Mucosa of stomach (tissue), 1 donor: ENCODE measurements at regions not wholly inside any gene's neighbourhood (a gene's known extent, or its start where the extent isn't known, plus 50 kb on each side); places are given as distances from the start of the nearest gene placed in this dataset.

Experiments
- H3K27me3 ChIP-seq: one replicate; pipeline ENCODE4 v1.7.0; 2013; ENCODE audit warnings: mild to moderate bottlenecking, low read length; ENCODE audit not compliant: control insufficient read depth, insufficient read depth
- H3K36me3 ChIP-seq: one replicate; pipeline ENCODE4 v1.7.0; 2013; ENCODE audit warnings: low read length; ENCODE audit not compliant: control insufficient read depth, insufficient read depth
- H3K4me1 ChIP-seq: one replicate; pipeline ENCODE4 v1.7.0; 2013; ENCODE audit warnings: mild to moderate bottlenecking, low read length; ENCODE audit not compliant: control insufficient read depth, insufficient read depth
- H3K4me3 ChIP-seq: one replicate; pipeline ENCODE4 v1.7.0; 2013; ENCODE audit warnings: low read length
- H3K9ac ChIP-seq: one replicate; pipeline ENCODE4 v1.7.0; 2013; ENCODE audit warnings: mild to moderate bottlenecking, low read length, moderate library complexity
- H3K9me3 ChIP-seq: one replicate; pipeline ENCODE4 v1.7.0; 2013; ENCODE audit warnings: mild to moderate bottlenecking, low read length, moderate library complexity; ENCODE audit not compliant: control insufficient read depth
- donor health status: Pancreatic carcinoma.

DNA sequence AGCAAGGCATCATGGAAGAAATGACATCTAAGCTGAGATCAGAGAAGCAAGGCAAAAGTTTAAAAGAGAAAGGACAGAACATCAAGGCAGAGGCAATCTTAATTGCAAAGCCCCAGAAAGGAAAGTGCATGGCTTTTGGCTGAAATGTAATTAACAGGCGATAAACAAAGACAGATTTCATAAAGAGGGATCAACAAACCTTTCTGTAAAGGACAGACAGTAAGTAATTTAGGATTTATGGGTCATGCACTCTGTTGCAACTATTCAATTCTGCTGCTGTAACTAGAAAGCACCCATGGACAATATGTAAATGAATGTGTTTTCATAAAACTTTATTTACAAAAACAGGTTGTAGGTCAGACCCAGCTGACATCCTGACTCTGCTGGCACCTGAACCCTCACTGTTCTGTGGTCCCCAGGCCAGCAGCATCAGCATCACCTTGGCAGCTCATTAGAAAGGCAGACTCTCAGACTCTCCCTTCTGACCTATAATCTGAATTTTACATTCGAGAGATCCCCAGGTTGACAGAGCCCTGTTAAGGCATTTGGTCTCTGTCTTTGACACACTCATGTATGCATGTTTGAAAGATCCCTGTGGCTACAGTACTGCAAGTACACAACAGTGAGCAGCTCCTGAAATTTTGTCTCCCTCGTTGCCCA, 362.9 kb upstream of the NFE2L3 start:
- Histone ChIP-seq H3K27me3 (no peaks in the 10 kb centered on the region), H3K36me3 (no peaks in the 10 kb centered on the region), H3K9ac (no peak overlapping the region), H3K4me1 (peaks cover 8% of the 10 kb centered on the region), H3K4me3 (no peak overlapping the region), H3K9me3 (no peaks in the 10 kb centered on the region)

DNA sequence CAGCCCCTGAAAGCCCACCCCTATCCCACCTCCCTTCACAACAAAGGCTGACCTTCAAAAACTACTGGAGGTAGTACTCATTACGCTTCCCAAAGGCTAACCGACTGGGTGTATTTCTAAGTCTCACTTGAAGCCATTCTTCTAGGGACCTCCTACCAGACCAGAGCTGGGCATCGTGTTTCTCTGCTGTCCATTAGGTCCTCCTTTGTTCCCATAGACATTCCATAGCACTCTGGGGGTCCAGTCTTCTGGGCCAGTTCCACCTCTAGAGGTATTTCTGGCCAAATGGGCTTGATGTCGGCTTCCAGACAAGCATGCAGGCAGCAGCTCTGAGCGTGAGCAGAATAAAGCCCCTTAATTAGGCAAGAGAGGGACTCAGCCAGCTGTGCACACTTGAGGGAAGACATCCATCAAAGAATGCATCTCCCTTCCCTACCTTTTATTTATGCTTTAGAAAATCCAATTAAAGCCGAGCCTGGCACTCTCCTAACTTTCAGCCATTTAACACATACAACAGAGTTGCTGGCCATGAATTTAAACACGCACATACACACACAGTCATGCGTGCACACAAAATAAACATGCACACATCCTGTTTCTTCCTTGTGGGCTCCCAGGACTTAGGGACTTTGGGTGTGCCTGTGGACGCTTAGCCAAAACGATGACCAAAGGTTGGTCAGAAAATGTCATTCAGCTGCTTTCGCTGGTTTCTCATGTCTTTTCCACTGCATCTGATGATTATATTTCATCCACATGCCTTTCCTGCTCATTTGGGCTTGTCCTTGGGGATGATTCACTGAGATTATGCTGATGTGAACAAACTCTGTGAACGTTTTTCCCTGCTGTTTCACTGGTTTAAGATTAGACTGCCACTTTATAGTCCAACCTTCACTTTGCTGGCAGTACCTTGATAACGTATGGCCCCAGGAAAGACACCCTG, 362.0 kb upstream of the NFE2L3 start:
- H3K27me3 ChIP-seq = no peaks in the 10 kb centered on the region
- H3K4me1 ChIP-seq = peaks cover 8% of the 10 kb centered on the region
- no peak overlapping the region for H3K9ac ChIP-seq
- H3K4me3 ChIP-seq = no peak overlapping the region
- H3K36me3 ChIP-seq = no peaks in the 10 kb centered on the region
- no peaks in the 10 kb centered on the region for H3K9me3 ChIP-seq

DNA sequence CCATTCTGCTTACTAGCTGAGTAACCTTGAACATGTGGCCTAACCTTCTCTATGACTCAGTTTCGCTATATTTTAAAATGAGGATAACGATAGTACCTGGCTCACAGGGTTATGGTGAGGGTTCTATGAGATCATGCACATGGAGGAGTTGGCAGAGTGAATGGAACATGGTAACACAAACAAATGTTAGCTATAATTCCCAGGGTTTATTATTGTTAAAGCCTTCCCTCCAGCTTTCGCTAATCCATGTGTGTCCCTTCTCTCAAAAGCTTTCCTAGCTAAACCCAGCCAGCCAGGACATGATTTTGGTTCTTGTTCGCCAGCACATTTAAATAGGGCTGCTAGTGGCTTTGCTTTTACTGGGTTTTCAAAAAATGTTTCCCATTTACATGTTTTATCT, 361.0 kb upstream of the NFE2L3 start:
- Histone ChIP-seq H3K4me3 (no peak overlapping the region), H3K9me3 (no peaks in the 10 kb centered on the region), H3K4me1 (peaks cover 8% of the 10 kb centered on the region), H3K9ac (no peak overlapping the region), H3K27me3 (no peaks in the 10 kb centered on the region), H3K36me3 (no peaks in the 10 kb centered on the region)

DNA sequence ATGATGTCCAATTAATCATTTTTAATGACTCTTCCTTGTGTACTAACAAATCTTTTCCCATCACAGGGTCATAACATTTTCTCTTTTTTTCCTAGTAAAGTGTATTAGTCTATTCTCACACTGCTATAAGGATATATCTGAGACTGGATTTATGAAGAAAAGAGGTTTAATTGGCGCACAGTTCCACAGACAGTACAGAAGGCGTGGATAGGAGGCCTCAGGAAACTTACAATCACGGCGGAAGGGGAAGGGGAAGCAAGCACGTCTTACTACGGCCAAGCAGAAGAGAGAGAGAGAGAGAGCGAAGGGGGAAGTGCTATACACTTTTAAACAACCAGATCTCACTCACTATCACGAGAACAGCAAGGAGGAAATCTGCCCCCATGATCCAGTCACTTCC, 359.4 kb upstream of the NFE2L3 start:
- Histone ChIP-seq H3K9ac (no peak overlapping the region), H3K27me3 (no peaks in the 10 kb centered on the region), H3K4me3 (no peak overlapping the region), H3K4me1 (peaks cover 8% of the 10 kb centered on the region), H3K9me3 (no peaks in the 10 kb centered on the region), H3K36me3 (no peaks in the 10 kb centered on the region)

DNA sequence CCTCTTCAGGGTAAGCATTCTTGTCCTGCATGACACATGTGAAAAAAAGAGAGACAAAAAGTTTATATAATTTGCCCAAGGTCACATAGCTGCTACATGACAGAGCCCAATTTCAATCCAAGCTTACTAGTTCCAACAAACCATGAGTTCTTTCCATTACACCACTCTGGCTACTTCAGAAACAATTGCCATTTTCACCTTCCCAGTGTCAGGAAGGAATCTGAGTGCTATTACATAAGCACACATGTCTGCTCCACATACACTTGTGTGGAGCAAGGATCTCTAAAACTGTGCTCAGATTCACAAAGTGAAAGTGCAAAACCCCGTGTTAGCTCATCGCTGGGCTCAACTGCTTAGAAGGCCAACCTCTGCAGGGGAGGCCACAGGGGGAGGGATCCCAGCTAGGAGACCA, 356.2 kb upstream of the NFE2L3 start:
- no peaks in the 10 kb centered on the region for H3K27me3 ChIP-seq
- H3K9ac ChIP-seq = no peak overlapping the region
- no peaks in the 10 kb centered on the region for H3K4me1 ChIP-seq
- no peaks in the 10 kb centered on the region for H3K36me3 ChIP-seq
- H3K4me3 ChIP-seq = no peak overlapping the region
- H3K9me3 ChIP-seq = no peaks in the 10 kb centered on the region

DNA sequence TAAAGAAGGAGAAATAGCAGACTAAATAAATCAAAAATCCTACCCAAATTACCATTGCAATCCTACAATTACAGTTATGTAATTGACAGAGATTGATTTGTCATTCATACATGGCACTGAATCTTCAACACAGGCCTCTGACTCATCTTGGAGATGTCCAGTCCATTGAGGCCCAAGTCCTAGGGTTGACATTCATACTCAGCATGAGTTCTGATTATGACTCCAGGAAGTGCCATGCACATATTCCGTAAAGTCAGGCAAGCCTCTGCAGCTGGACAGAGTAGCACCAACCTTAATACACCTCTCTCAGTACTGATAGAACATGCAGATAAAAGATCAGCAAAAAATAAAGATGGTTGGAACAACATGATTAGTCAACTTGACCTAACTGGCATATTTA, 353.7 kb upstream of the NFE2L3 start:
- Histone ChIP-seq H3K4me3 (no peak overlapping the region), H3K4me1 (no peaks in the 10 kb centered on the region), H3K9ac (no peak overlapping the region), H3K9me3 (no peaks in the 10 kb centered on the region), H3K27me3 (no peaks in the 10 kb centered on the region), H3K36me3 (no peaks in the 10 kb centered on the region)

DNA sequence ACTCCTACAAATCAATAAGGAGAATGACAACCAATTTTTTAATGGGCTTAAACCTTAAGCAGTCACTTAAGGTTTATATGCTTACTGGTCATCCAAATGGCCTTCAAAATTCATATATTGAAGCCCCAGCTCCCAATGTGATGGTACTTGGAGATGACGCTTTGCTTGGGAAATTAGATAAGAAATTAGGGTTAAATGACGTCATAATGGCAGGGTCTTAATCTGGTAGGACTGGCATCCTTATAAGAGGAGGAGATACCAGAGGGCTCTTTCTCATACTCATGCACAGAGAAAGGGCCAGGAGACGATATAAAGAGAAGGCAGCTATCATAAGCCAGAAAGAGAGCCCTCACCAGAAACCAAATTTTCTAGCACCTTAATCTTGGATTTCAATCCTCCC, 350.8 kb upstream of the NFE2L3 start:
- Histone ChIP-seq H3K9me3 (no peaks in the 10 kb centered on the region), H3K27me3 (no peaks in the 10 kb centered on the region), H3K36me3 (no peaks in the 10 kb centered on the region), H3K9ac (no peak overlapping the region), H3K4me3 (no peak overlapping the region), H3K4me1 (no peaks in the 10 kb centered on the region)

DNA sequence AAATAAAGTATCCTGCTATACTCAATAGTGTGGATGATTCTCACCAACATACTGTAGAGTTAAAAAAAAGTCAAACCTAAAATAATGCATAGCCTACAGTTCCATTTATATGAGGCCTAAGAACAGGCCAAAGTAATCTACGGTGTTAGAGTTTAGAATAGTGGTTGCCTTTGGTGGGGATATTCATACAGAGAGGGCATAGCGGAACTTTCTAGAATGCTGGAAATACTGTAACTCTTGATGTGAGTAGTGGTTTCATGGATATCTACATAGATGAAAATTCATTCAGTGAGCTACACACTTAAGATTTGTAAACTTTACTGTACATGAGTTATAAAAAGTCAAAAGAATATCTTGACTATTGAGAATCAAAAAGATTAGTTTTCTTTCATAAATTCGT, 349.9 kb upstream of the NFE2L3 start:
- Histone ChIP-seq H3K9me3 (no peaks in the 10 kb centered on the region), H3K4me3 (no peak overlapping the region), H3K9ac (no peak overlapping the region), H3K27me3 (no peaks in the 10 kb centered on the region), H3K36me3 (no peaks in the 10 kb centered on the region), H3K4me1 (no peaks in the 10 kb centered on the region)

DNA sequence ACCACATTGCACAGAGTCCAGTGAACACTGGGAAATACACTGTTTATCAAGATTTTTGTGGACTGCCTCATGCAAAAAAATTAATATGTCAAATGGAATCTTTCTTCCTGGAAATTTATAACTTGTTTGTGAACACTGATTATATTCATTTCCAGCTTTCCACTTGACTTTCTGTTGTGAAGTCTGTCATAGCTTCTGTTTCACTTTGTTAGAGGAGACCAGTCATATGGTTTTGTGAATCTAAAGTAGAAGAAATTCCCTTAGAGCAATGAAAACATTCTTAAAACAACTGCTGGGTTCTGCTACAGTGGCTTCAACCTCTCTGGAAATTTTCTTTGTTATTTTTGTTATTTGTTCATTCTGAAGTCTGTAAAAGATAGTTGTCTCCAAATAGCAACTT, 349.5 kb upstream of the NFE2L3 start:
- no peaks in the 10 kb centered on the region for H3K4me1 ChIP-seq

DNA sequence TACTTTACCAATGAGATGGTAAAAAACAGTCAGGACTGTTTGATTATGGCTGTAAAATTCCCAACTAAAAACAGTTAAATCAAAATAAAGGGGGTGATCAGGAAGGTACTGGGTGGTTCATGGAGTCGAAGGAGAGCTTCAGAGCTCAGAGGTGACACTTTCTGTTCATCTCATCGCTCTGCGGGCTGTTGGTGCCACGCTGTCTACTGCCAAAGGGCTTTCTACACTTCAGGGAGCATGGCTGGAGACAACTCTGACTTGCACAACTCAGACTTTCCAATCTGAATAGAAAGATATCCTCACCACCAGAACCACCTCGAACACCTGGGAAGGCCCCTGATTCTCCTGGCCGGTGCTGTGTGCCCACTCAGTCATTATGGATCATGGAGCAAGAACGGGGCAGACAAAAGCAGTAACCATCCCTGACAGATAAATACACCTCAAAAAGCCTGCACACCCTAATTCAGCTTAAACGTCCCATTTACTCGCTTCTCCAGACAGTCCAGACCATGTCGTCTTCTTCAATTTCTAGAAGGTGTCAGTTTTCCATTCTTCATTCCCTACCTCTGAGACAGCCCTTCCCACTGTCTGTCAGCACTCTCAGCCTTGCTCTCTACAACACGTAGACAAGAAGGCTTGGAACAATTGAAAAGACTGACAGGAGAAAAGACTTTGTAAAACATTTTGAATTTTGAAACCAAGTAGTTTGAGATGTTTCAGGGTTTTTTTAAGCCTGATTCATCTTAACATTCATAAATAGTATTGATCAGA, 348.7 kb upstream of the NFE2L3 start:
- no peak overlapping the region for H3K4me3 ChIP-seq
- no peaks in the 10 kb centered on the region for H3K36me3 ChIP-seq
- no peaks in the 10 kb centered on the region for H3K9me3 ChIP-seq
- no peaks in the 10 kb centered on the region for H3K4me1 ChIP-seq
- no peaks in the 10 kb centered on the region for H3K27me3 ChIP-seq
- H3K9ac ChIP-seq = no peak overlapping the region

More for the DNA sequence above, 349.5 kb upstream of the NFE2L3 start:
- Histone ChIP-seq H3K9ac (no peak overlapping the region), H3K9me3 (no peaks in the 10 kb centered on the region), H3K4me3 (no peak overlapping the region), H3K27me3 (no peaks in the 10 kb centered on the region), H3K36me3 (no peaks in the 10 kb centered on the region)

DNA sequence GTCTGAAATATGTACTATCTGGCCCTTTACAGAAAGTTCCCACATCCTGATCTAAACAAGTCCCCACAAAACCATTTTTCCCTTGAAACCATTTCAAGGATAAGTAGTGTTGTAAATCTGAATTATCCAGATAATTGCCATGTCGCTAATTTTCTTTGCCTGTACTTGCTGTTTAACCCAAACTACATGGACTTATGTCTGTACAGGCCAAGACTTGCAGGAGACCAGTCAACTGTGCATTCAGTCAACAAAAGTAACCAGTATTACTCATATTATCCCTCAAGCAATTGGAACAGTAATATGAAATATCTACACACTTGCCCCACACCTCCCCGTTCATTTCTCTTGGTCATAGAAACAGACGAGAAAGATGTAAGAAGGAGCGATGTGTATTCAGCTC, 347.8 kb upstream of the NFE2L3 start:
- no peaks in the 10 kb centered on the region for H3K27me3 ChIP-seq

More for the DNA sequence above, 347.8 kb upstream of the NFE2L3 start:
- Histone ChIP-seq H3K9ac (no peak overlapping the region), H3K4me3 (no peak overlapping the region), H3K4me1 (no peaks in the 10 kb centered on the region), H3K9me3 (no peaks in the 10 kb centered on the region), H3K36me3 (no peaks in the 10 kb centered on the region)
